ENCODE measurements at regions not wholly inside any gene's neighbourhood (a gene's known extent, or its start where the extent isn't known, plus 50 kb on each side); places are given as distances from the start of the nearest gene placed in this dataset.
A peak's percentile ranks its signal among the peaks of the same experiment; 100 is the strongest.

- no peaks in the 10 kb centered on the region for H3K4me1 ChIP-seq (ENCODE audit: insufficient read depth, low read length)
- no peaks in the 10 kb centered on the region for H3K27me3 ChIP-seq (ENCODE audit: control insufficient read depth in 1 of 2, insufficient read depth in 2 of 2, low read length in 2 of 2)
- no peak overlapping the region for H3K27ac ChIP-seq (ENCODE audit: extremely low read length, insufficient read depth, low read length)
- intact Hi-C loops (cut with micrococcal nuclease; ENCODE audit: unreplicated experiment) (no loop called here), in situ Hi-C loops (cut with HindIII; ENCODE audit: extremely low pct_ligation_motif_present, low pct_unique_long_range_greater_than_20kb) (no loop called here)
- H2AFZ ChIP-seq (ENCODE audit: low read length) = no peak overlapping the region
- 2% methylated on average over 2 of the region's 2 CpGs for WGBS (ENCODE audit: low lambda C conversion rate)
- no peak for FAIRE-seq
- no peak overlapping the region for H3K4me2 ChIP-seq (ENCODE audit: low read depth, low read length)
- no peaks in the 10 kb centered on the region for H4K20me1 ChIP-seq (ENCODE audit: insufficient read depth, low read length)
- no peaks in the 10 kb centered on the region for H3K9me3 ChIP-seq (ENCODE audit: low read length)
- no TSS peak for BruUV-seq (replicated peaks)
- DNase-seq (ENCODE audit: low spot score) = no peak
- H3K79me2 ChIP-seq (ENCODE audit: insufficient read depth, low read length) = no peaks in the 10 kb centered on the region
- TF ChIP-seq MAFK (conservative IDR thresholded peaks at IDR 0.05 in 1 of 2, IDR thresholded peaks at IDR 0.05 in 1 of 2; ENCODE audit: low read length in 2 of 2) = peak in 1 of 2 experiments; percentile 14; a peak in 1 of 4 replicates
- TF ChIP-seq MAFF (IDR thresholded peaks at IDR 0.05; ENCODE audit: low read depth, low read length) = 0 out of 2 replicates have a peak, but pooled peaks have one; percentile 20
- no peak for TF ChIP-seq SETDB1 (CRISPR knock-in tag; IDR thresholded peaks at IDR 0.05; ENCODE audit: borderline replicate concordance)
- POLR2A ChIA-PET = no interaction called here
- no peaks in the 10 kb centered on the region for H3K36me3 ChIP-seq (replicated peaks in 1 of 2; ENCODE audit: control insufficient read depth in 1 of 2, insufficient read depth in 2 of 2, low read length in 2 of 2)
- CTCF ChIA-PET (ENCODE audit: low intra/inter-chr PET ratio, low total read pairs) = no interaction called here
- H3K9ac ChIP-seq (ENCODE audit: insufficient read depth, low read depth, low read length) = no peak overlapping the region
- no peak for ATAC-seq
- no peak overlapping the region for H3K4me3 ChIP-seq (replicated peaks in 1 of 3; ENCODE audit: insufficient read depth in 1 of 3, low read depth in 2 of 3, low read length in 3 of 3)
These were observed 71.6 kb upstream of the C1orf21 start for GRCh38 chr1:184315254-184315653.

- DNase-seq (ENCODE audit: low spot score) = no peak
- Histone ChIP-seq H3K4me3 (replicated peaks in 1 of 3; ENCODE audit: insufficient read depth in 1 of 3, low read depth in 2 of 3, low read length in 3 of 3) (no peak overlapping the region), H3K79me2 (ENCODE audit: insufficient read depth, low read length) (no peaks in the 10 kb centered on the region), H2AFZ (ENCODE audit: low read length) (no peak overlapping the region), H3K4me1 (ENCODE audit: insufficient read depth, low read length) (no peaks in the 10 kb centered on the region), H3K36me3 (replicated peaks in 1 of 2; ENCODE audit: control insufficient read depth in 1 of 2, insufficient read depth in 2 of 2, low read length in 2 of 2) (no peaks in the 10 kb centered on the region), H4K20me1 (ENCODE audit: insufficient read depth, low read length) (no peaks in the 10 kb centered on the region), H3K4me2 (ENCODE audit: low read depth, low read length) (no peak overlapping the region), H3K27ac (ENCODE audit: extremely low read length, insufficient read depth, low read length) (no peak overlapping the region), H3K9ac (ENCODE audit: insufficient read depth, low read depth, low read length) (no peak overlapping the region), H3K27me3 (ENCODE audit: control insufficient read depth in 1 of 2, insufficient read depth in 2 of 2, low read length in 2 of 2) (no peaks in the 10 kb centered on the region), H3K9me3 (ENCODE audit: low read length) (no peaks in the 10 kb centered on the region)
- BruUV-seq (replicated peaks) = no TSS peak
- no peak for FAIRE-seq
- intact Hi-C loops (cut with micrococcal nuclease; ENCODE audit: unreplicated experiment) (no loop called here), in situ Hi-C loops (cut with HindIII; ENCODE audit: extremely low pct_ligation_motif_present, low pct_unique_long_range_greater_than_20kb) (no loop called here)
- POLR2A ChIA-PET = no interaction called here
- no peak for ATAC-seq
- WGBS (ENCODE audit: low lambda C conversion rate) = 38% methylated on average over 3 of the region's 3 CpGs
- CTCF ChIA-PET (ENCODE audit: low intra/inter-chr PET ratio, low total read pairs) = no interaction called here
- TF ChIP-seq CENPT (CRISPR knock-in tag; IDR thresholded peaks at IDR 0.05; ENCODE audit: low read depth) (no peak), SOX6 (IDR thresholded peaks at IDR 0.05) (no peak), SOX6 (CRISPR knock-in tag; IDR thresholded peaks at IDR 0.05) (no peak), JUNB (CRISPR knock-in tag; IDR thresholded peaks at IDR 0.05; ENCODE audit: borderline replicate concordance) (no peak), THAP9 (CRISPR knock-in tag; IDR thresholded peaks at IDR 0.05; ENCODE audit: borderline replicate concordance) (no peak), ZNF607 (CRISPR knock-in tag; IDR thresholded peaks at IDR 0.05; ENCODE audit: borderline replicate concordance) (no peak), TBX2 (CRISPR knock-in tag; IDR thresholded peaks at IDR 0.05; ENCODE audit: borderline replicate concordance) (no peak), AFF4 (CRISPR knock-in tag; IDR thresholded peaks at IDR 0.05) (no peak), ZNF773 (CRISPR knock-in tag; IDR thresholded peaks at IDR 0.05; ENCODE audit: borderline replicate concordance) (no peak)
These were observed 67.0 kb upstream of the C1orf21 start for GRCh38 chr1:184319879-184320278.
